ENCODE measurements at regions not wholly inside any gene's neighbourhood (a gene's known extent, or its start where the extent isn't known, plus 50 kb on each side); places are given as distances from the start of the nearest gene placed in this dataset.

DNA sequence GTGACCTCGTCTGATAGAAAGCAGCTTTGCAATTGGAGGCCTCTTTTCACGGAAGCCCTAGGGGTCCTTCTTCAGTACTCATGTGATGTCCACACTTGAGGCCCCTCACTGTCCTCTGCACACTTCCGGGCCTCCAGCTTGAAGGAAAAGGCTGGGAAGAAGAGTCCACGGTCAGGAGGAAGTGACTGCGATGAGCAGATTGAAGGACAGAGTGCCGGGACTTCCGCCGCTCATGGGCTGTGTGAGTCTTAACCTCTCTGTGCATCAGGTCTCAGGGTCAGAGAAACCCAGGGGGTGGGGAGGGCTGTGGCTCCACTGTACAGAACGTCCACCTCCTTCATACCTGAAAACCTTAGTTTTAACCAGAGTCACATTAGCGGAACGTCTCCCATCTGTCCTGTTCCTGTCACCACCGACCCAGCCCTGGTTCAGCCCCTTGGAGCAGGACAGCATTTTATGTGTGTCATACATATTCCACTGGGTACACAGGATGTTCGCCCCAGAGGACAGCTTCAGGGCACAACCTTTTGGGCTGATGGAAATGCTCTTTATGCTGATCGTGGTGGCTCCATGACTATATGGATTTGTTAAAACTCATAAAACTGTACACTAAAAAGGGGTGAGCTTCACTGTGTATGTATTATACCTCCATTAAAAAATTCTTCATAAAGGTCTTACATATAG lies 51.0 kb upstream of the SORCS2 start:
- Histone ChIP-seq H3K79me2 (ENCODE audit: low read length) (no peaks in the 10 kb centered on the region), H3K36me3 (ENCODE audit: low read depth, low read length) (no peaks in the 10 kb centered on the region), H3K27ac (ENCODE audit: low read length) (no peak overlapping the region), H3K9me2 (replicated peaks; ENCODE audit: low read length) (no peaks in the 10 kb centered on the region), H4K20me1 (ENCODE audit: low read length) (no peaks in the 10 kb centered on the region), H2AFZ (ENCODE audit: low read length) (no peak overlapping the region), H3K9me3 (ENCODE audit: low read length) (no peaks in the 10 kb centered on the region), H3K4me1 (ENCODE audit: insufficient read depth, low read length) (no peaks in the 10 kb centered on the region), H3K4me2 (ENCODE audit: low read length) (no peak overlapping the region), H3F3A (ENCODE audit: low read length, unreplicated experiment) (no peaks in the 10 kb centered on the region), H3K4me3 (ENCODE audit: low read length) (no peak overlapping the region), H3K9ac (ENCODE audit: low read length) (no peak overlapping the region), H3K27me3 (ENCODE audit: low read length) (no peaks in the 10 kb centered on the region)
- intact Hi-C loops (cut with micrococcal nuclease): no loop called here
- BruUV-seq (replicated peaks): no TSS peak
- DNase-seq: no peak
- ChIA-PET POLR2A (ENCODE audit: unreplicated experiment) (no interaction called here), CTCF (no interaction called here)
- ATAC-seq: no peak
- TF ChIP-seq CTCF (conservative IDR thresholded peaks at IDR 0.05; ENCODE audit: low read depth, low read length): no peak
- TF ChIP-seq EZH2phosphoT487 (IDR thresholded peaks at IDR 0.05; ENCODE audit: borderline replicate concordance, low read length): no peak
- no peak for TF ChIP-seq EZH2 (IDR thresholded peaks at IDR 0.05; ENCODE audit: low read length, unreplicated experiment)

DNA sequence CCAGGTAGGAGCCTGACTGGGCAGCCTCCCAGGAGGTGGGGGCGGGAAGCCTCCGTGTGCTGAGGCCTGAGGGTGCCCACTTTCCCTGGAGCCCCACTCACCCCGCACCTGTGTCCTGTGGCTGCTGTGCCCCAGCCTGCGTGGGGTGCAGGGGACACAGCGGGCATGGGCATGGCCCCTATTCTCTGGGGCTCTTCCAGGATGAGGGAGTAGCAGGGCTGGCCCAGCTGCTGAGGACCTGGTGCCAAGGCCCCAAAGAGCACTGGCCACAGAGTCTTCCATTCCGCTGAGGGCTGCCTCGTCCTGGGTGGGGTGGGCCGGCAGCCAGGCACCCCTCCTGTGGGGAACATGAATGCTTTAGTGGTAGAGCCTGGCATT lies 51.7 kb upstream of the SORCS2 start:
- Histone ChIP-seq H3K4me1 (ENCODE audit: insufficient read depth, low read length) (no peaks in the 10 kb centered on the region), H3K4me3 (ENCODE audit: low read length) (no peak overlapping the region), H3K27me3 (ENCODE audit: low read length) (no peaks in the 10 kb centered on the region), H3K9me3 (ENCODE audit: low read length) (no peaks in the 10 kb centered on the region), H3K9me2 (replicated peaks; ENCODE audit: low read length) (no peaks in the 10 kb centered on the region), H3K27ac (ENCODE audit: low read length) (no peak overlapping the region), H3K4me2 (ENCODE audit: low read length) (no peak overlapping the region), H3K36me3 (ENCODE audit: low read depth, low read length) (no peaks in the 10 kb centered on the region), H3F3A (ENCODE audit: low read length, unreplicated experiment) (no peaks in the 10 kb centered on the region), H4K20me1 (ENCODE audit: low read length) (no peaks in the 10 kb centered on the region), H2AFZ (ENCODE audit: low read length) (no peak overlapping the region), H3K79me2 (ENCODE audit: low read length) (no peaks in the 10 kb centered on the region), H3K9ac (ENCODE audit: low read length) (no peak overlapping the region)
- ChIA-PET POLR2A (ENCODE audit: unreplicated experiment) (no interaction called here), CTCF (no interaction called here)
- DNase-seq: no peak
- TF ChIP-seq EZH2phosphoT487 (IDR thresholded peaks at IDR 0.05; ENCODE audit: borderline replicate concordance, low read length) (no peak), EZH2 (IDR thresholded peaks at IDR 0.05; ENCODE audit: low read length, unreplicated experiment) (no peak), CTCF (conservative IDR thresholded peaks at IDR 0.05; ENCODE audit: low read depth, low read length) (no peak)
- no peak for ATAC-seq
- BruUV-seq (replicated peaks): no TSS peak
- intact Hi-C loops (cut with micrococcal nuclease): no loop called here

GRCh38 chr4:7140062-7140691 lies 52.2 kb upstream of the SORCS2 start:
- no peak for ATAC-seq
- H3K27ac ChIP-seq (ENCODE audit: low read length): no peak overlapping the region
- CTCF ChIA-PET: interaction anchor here (0.5 kb wide), 1 partner anchor 84 kb away, joined by 3 read pairs; no protein-coding TSS in a partner anchor
- H3K9me2 ChIP-seq (replicated peaks; ENCODE audit: low read length): no peaks in the 10 kb centered on the region
- H3K36me3 ChIP-seq (ENCODE audit: low read depth, low read length): no peaks in the 10 kb centered on the region
- POLR2A ChIA-PET (ENCODE audit: unreplicated experiment): no interaction called here
- no peak for DNase-seq
- H3K4me3 ChIP-seq (ENCODE audit: low read length): no peak overlapping the region
- no peaks in the 10 kb centered on the region for H3F3A ChIP-seq (ENCODE audit: low read length, unreplicated experiment)
- no peaks in the 10 kb centered on the region for H4K20me1 ChIP-seq (ENCODE audit: low read length)
- no peaks in the 10 kb centered on the region for H3K79me2 ChIP-seq (ENCODE audit: low read length)
- H3K27me3 ChIP-seq (ENCODE audit: low read length): no peaks in the 10 kb centered on the region
- no peak overlapping the region for H3K4me2 ChIP-seq (ENCODE audit: low read length)
- intact Hi-C loops (cut with micrococcal nuclease): no loop called here
- no peaks in the 10 kb centered on the region for H3K9me3 ChIP-seq (ENCODE audit: low read length)
- BruUV-seq (replicated peaks): no TSS peak
- TF ChIP-seq EZH2 (IDR thresholded peaks at IDR 0.05; ENCODE audit: low read length, unreplicated experiment) (no peak), CTCF (conservative IDR thresholded peaks at IDR 0.05; ENCODE audit: low read depth, low read length) (no peak), EZH2phosphoT487 (IDR thresholded peaks at IDR 0.05; ENCODE audit: borderline replicate concordance, low read length) (no peak)
- H3K9ac ChIP-seq (ENCODE audit: low read length): no peak overlapping the region
- peaks cover under 1% of the 10 kb centered on the region; the same call in 1 of the 2 replicates for H3K4me1 ChIP-seq (ENCODE audit: insufficient read depth, low read length)
- no peak overlapping the region for H2AFZ ChIP-seq (ENCODE audit: low read length)

All from PC-3 (cell line).